ENCODE measurements at regions not wholly inside any gene's neighbourhood (a gene's known extent, or its start where the extent isn't known, plus 50 kb on each side); places are given as distances from the start of the nearest gene placed in this dataset.

DNA sequence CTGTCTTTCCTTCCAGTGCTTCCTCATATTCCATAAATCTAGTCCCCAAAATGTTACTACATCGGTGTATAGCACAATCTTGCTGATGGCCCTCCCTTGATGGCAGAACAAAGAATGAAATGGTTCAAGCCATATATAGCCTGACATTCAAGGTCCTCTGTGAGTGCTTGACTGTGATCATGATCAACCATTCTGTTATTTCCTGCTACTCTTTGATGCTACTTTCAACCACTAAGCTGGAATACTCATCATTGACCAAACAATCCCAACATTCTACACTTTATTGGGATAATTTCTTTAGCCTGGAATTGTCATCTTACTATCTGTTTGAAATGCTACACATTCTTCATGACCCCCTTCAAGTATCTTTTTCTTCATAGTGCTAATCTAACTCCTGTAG, 633.9 kb downstream of the PLCL1 start:
- Histone ChIP-seq H3K27ac (no peak overlapping the region), H3K79me2 (no peaks in the 10 kb centered on the region), H3K9me3 (ENCODE audit: low read depth) (no peaks in the 10 kb centered on the region), H3K9me2 (replicated peaks; ENCODE audit: insufficient read depth) (no peaks in the 10 kb centered on the region), H3K4me2 (no peak overlapping the region), H3K4me3 (no peak overlapping the region), H3K36me3 (replicated peaks; ENCODE audit: insufficient read depth, low read depth) (no peaks in the 10 kb centered on the region), H4K20me1 (ENCODE audit: insufficient read depth, poor library complexity, severe bottlenecking) (no peaks in the 10 kb centered on the region), H3K4me1 (ENCODE audit: insufficient read depth) (no peaks in the 10 kb centered on the region), H2AFZ (no peak overlapping the region), H3K27me3 (peaks cover 6% of the 10 kb centered on the region)
- WGBS (ENCODE audit: low lambda C conversion rate, missing lambda C conversion rate): 96% methylated on average over 1 of the region's 1 CpG
- DNase-seq (ENCODE audit: low spot score): no peak
- TF ChIP-seq EZH2 (IDR thresholded peaks at IDR 0.05; ENCODE audit: borderline replicate concordance) (no peak), EZH2phosphoT487 (IDR thresholded peaks at IDR 0.05; ENCODE audit: low read depth, severe bottlenecking, unreplicated experiment) (no peak)
- TF ChIP-seq, protein P1, sequence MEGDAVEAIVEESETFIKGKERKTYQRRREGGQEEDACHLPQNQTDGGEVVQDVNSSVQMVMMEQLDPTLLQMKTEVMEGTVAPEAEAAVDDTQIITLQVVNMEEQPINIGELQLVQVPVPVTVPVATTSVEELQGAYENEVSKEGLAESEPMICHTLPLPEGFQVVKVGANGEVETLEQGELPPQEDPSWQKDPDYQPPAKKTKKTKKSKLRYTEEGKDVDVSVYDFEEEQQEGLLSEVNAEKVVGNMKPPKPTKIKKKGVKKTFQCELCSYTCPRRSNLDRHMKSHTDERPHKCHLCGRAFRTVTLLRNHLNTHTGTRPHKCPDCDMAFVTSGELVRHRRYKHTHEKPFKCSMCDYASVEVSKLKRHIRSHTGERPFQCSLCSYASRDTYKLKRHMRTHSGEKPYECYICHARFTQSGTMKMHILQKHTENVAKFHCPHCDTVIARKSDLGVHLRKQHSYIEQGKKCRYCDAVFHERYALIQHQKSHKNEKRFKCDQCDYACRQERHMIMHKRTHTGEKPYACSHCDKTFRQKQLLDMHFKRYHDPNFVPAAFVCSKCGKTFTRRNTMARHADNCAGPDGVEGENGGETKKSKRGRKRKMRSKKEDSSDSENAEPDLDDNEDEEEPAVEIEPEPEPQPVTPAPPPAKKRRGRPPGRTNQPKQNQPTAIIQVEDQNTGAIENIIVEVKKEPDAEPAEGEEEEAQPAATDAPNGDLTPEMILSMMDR (IDR thresholded peaks at IDR 0.05; ENCODE audit: poor library complexity): no peak

DNA sequence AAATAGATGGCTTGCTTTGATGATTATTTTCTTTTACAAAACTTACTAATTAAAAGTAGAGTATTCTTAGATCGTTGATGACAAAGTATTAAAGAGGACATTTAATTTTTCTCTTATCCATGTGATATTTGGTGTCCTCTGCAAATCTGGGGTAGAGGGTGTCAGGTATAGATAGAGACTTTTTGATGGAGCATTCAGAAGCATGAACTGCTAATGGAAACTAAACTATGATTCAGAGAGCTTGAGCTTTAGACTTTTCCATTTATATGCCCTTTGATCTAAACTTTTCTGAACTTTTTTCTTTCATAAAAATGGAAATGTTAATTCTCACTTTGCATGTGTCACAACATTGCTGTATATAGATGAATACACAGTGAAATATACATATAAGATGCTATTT, 619.7 kb downstream of the PLCL1 start:
- no peaks in the 10 kb centered on the region for H4K20me1 ChIP-seq (ENCODE audit: insufficient read depth, poor library complexity, severe bottlenecking)
- no peak overlapping the region for H3K4me2 ChIP-seq
- H3K4me1 ChIP-seq (ENCODE audit: insufficient read depth): no peaks in the 10 kb centered on the region
- no peaks in the 10 kb centered on the region for H3K9me2 ChIP-seq (replicated peaks; ENCODE audit: insufficient read depth)
- no peaks in the 10 kb centered on the region for H3K27me3 ChIP-seq
- H2AFZ ChIP-seq: no peak overlapping the region
- DNase-seq (ENCODE audit: low spot score): no peak
- H3K27ac ChIP-seq: no peak overlapping the region
- 85% methylated on average over 1 of the region's 1 CpG for WGBS (ENCODE audit: low lambda C conversion rate, missing lambda C conversion rate)
- no peak for TF ChIP-seq EZH2 (IDR thresholded peaks at IDR 0.05; ENCODE audit: borderline replicate concordance)
- TF ChIP-seq, protein P1 (IDR thresholded peaks at IDR 0.05; ENCODE audit: poor library complexity): no peak
- TF ChIP-seq EZH2phosphoT487 (IDR thresholded peaks at IDR 0.05; ENCODE audit: low read depth, severe bottlenecking, unreplicated experiment): no peak
- no peaks in the 10 kb centered on the region for H3K79me2 ChIP-seq
- no peaks in the 10 kb centered on the region for H3K36me3 ChIP-seq (replicated peaks; ENCODE audit: insufficient read depth, low read depth)
- no peaks in the 10 kb centered on the region for H3K9me3 ChIP-seq (ENCODE audit: low read depth)
- no peak overlapping the region for H3K4me3 ChIP-seq

DNA sequence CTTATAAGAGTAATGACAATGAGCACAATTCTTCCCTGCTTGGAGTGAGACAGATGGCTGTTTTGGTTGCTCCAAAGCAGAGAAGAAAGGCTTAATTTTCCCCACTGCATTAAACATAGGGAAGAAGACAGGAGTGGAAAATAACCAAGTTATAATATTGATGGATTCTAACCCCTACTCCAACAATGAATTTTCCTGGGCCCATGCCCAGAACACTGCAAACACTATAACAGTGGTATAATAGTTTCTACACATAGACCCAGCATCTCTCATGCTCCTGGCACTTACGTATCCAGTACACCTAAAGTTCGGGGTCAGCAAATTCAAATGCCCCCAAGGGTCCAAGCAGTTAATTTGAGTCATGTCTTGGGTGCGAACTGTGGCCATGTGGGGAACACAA, 613.4 kb downstream of the PLCL1 start:
- Histone ChIP-seq H3K79me2 (no peaks in the 10 kb centered on the region), H3K36me3 (replicated peaks; ENCODE audit: insufficient read depth, low read depth) (no peaks in the 10 kb centered on the region), H3K27me3 (no peaks in the 10 kb centered on the region), H3K4me1 (ENCODE audit: insufficient read depth) (no peaks in the 10 kb centered on the region), H3K9me2 (replicated peaks; ENCODE audit: insufficient read depth) (no peaks in the 10 kb centered on the region), H3K4me2 (no peak overlapping the region), H3K27ac (no peak overlapping the region), H3K4me3 (no peak overlapping the region), H3K9me3 (ENCODE audit: low read depth) (no peaks in the 10 kb centered on the region), H2AFZ (no peak overlapping the region), H4K20me1 (ENCODE audit: insufficient read depth, poor library complexity, severe bottlenecking) (no peaks in the 10 kb centered on the region)
- TF ChIP-seq EZH2 (IDR thresholded peaks at IDR 0.05; ENCODE audit: borderline replicate concordance): no peak
- TF ChIP-seq, protein P1 (IDR thresholded peaks at IDR 0.05; ENCODE audit: poor library complexity): no peak
- 97% methylated on average over 3 of the region's 3 CpGs for WGBS (ENCODE audit: low lambda C conversion rate, missing lambda C conversion rate)
- DNase-seq (ENCODE audit: low spot score): no peak

DNA sequence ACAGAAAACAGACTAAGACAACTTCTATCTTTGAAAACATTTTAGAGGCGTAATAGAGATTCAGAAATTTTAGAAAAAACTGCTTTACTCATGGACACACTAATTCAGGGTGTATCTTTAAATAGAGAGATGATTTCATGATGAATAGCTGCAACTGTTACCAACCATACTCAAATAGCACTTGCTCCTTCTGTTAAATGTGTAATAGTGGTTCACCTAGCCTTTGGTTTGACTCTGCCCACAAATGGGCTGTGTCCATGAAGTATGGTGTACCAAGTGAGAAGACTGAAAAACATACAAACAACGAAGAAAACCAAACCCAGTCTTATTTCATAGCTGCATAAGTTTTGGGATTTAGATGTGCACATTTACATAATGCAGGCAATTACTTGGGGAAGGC, 610.6 kb downstream of the PLCL1 start:
- Histone ChIP-seq H3K4me2 (no peak overlapping the region), H3K4me3 (no peak overlapping the region), H3K27me3 (no peaks in the 10 kb centered on the region), H2AFZ (no peak overlapping the region), H3K36me3 (replicated peaks; ENCODE audit: insufficient read depth, low read depth) (no peaks in the 10 kb centered on the region), H4K20me1 (ENCODE audit: insufficient read depth, poor library complexity, severe bottlenecking) (no peaks in the 10 kb centered on the region), H3K9me3 (ENCODE audit: low read depth) (no peaks in the 10 kb centered on the region), H3K79me2 (no peaks in the 10 kb centered on the region), H3K4me1 (ENCODE audit: insufficient read depth) (no peaks in the 10 kb centered on the region), H3K9me2 (replicated peaks; ENCODE audit: insufficient read depth) (no peaks in the 10 kb centered on the region), H3K27ac (no peak overlapping the region)
- 92% methylated on average over 2 of the region's 2 CpGs for WGBS (ENCODE audit: low lambda C conversion rate, missing lambda C conversion rate)
- DNase-seq (ENCODE audit: low spot score): no peak
- TF ChIP-seq EZH2phosphoT487 (IDR thresholded peaks at IDR 0.05; ENCODE audit: low read depth, severe bottlenecking, unreplicated experiment): no peak
- TF ChIP-seq, protein P1 (IDR thresholded peaks at IDR 0.05; ENCODE audit: poor library complexity): no peak

Data from hepatocyte (in vitro differentiated cells).